Pancreas (tissue), 10 donors: ENCODE measurements at regions not wholly inside any gene's neighbourhood (a gene's known extent, or its start where the extent isn't known, plus 50 kb on each side); places are given as distances from the start of the nearest gene placed in this dataset.
A peak's percentile ranks its signal among the peaks of the same experiment; 100 is the strongest.

Experiments
- ATAC-seq, 4 donors: fragments of 200-7000 bp; cut with Tn5 transposase; one replicate each; pipeline versions ENCODE4 v1.8.0 to v1.9.1; 2020; ENCODE audit warnings: mild to moderate bottlenecking in 4 of 4, moderate library complexity in 4 of 4
- DNase-seq, 6 donors: peaks; one replicate each; pipeline ENCODE4 v3.0.0-alpha.2; 2020
- FAIRE-seq: peaks from 2 replicates; lab custom pipeline; 2012; peaks lifted over from hg19 to GRCh38; lab: Jason Lieb, UNC
- H3K27ac ChIP-seq, 4 donors: fragments of 200-600 bp; sonication (generic); 1 replicate in 3 of 4; 2 replicates in 1 of 4; pipeline versions ENCODE4 v1.5.0 to v1.8.0; 2020
- H3K27me3 ChIP-seq, 4 donors: fragments of 200-600 bp; one replicate each; pipeline ENCODE4 v1.8.0; 2021
- H3K36me3 ChIP-seq, 3 donors: fragments of 200-600 bp; sonication (generic) in 1 of 3; one replicate each; pipeline versions ENCODE4 v1.5.0 to v1.8.0; 2020 to 2021
- H3K4me1 ChIP-seq, 3 donors: fragments of 200-600 bp; one replicate each; pipeline ENCODE4 v1.8.0; 2021
- H3K4me3 ChIP-seq, 4 donors: fragments of 200-600 bp; sonication (generic) in 2 of 4; one replicate each; pipeline versions ENCODE4 v1.5.0 to v1.8.0; 2020 to 2021
- H3K9me3 ChIP-seq, 4 donors: fragments of 200-600 bp; one replicate each; pipeline ENCODE4 v1.8.0; 2021
- WGBS, 2 donors: extraction: QIAGEN DNeasy Blood & Tissue Kit; methylation state at CpG; one replicate each; pipeline ENCODE4 v1.1.7; 2013; 5-methylcytosine and 5-hydroxymethylcytosine counted together
- intact Hi-C, 3 donors: fragments of 100-400 bp; cut with DNase I; formaldehyde crosslinking; loops; one replicate each; pipeline versions ENCODE4 v1.11.1 to v1.14.2; 2022
- TF ChIP-seq, protein P1 (sequence below), 4 donors: fragments of 200-600 bp; sonication (generic) in 3 of 4; IDR thresholded peaks; one replicate each; pipeline versions ENCODE4 v1.5.0 to v1.8.0; 2021; ENCODE audit warnings: antibody characterized with exemption in 4 of 4
- donor health status: healthy with polysubstance abuse.
- donor health status: DM: no; HTN: no; CAD: no; lungs with moderate emphysema.
- donor health status: DM: no; HTN: no; CAD: no.
- donor health status: control.
- donor health status: control.
- donor health status: Bipolar disorder and iron deficiency.
- donor health status: DM: yes; HTN: yes; CAD: no.
- donor health status: DM: no; HTN: no; CAD: no.
- donor health status: DM: no; HTN: no; CAD: no.
- donor health status: DM: yes; HTN: yes; CAD: no.

- 82 to 91% methylated on average over 2 of the region's 2 CpGs for WGBS, 2 donors
- H3K27ac ChIP-seq, result no peak overlapping the region
- DNase-seq (no peak), FAIRE-seq (no peak), ATAC-seq (no peak)
- no peaks in the 10 kb centered on the region for H3K36me3 ChIP-seq
- intact Hi-C loops, result no loop called here
- H3K9me3 ChIP-seq, result no peaks in the 10 kb centered on the region
- H3K4me3 ChIP-seq, result no peak overlapping the region
- H3K27me3 ChIP-seq, result no peaks in the 10 kb centered on the region
- no peaks in the 10 kb centered on the region for H3K4me1 ChIP-seq
- TF ChIP-seq, protein P1, sequence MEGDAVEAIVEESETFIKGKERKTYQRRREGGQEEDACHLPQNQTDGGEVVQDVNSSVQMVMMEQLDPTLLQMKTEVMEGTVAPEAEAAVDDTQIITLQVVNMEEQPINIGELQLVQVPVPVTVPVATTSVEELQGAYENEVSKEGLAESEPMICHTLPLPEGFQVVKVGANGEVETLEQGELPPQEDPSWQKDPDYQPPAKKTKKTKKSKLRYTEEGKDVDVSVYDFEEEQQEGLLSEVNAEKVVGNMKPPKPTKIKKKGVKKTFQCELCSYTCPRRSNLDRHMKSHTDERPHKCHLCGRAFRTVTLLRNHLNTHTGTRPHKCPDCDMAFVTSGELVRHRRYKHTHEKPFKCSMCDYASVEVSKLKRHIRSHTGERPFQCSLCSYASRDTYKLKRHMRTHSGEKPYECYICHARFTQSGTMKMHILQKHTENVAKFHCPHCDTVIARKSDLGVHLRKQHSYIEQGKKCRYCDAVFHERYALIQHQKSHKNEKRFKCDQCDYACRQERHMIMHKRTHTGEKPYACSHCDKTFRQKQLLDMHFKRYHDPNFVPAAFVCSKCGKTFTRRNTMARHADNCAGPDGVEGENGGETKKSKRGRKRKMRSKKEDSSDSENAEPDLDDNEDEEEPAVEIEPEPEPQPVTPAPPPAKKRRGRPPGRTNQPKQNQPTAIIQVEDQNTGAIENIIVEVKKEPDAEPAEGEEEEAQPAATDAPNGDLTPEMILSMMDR (IDR thresholded peaks at IDR 0.05), result no peak
These were observed 337.5 kb downstream of the GRIA2 start for GRCh38 chr4:157558016-157558415.

- Histone ChIP-seq H3K36me3 (no peaks in the 10 kb centered on the region), H3K27me3 (no peaks in the 10 kb centered on the region), H3K27ac (no peak overlapping the region), H3K9me3 (no peaks in the 10 kb centered on the region), H3K4me3 (no peak overlapping the region), H3K4me1 (no peaks in the 10 kb centered on the region)
- WGBS, 2 donors, result 74 to 83% methylated on average over 5 of the region's 5 CpGs
- intact Hi-C loops, result no loop called here
- TF ChIP-seq, protein P1 (IDR thresholded peaks at IDR 0.05), result no peak
- DNase-seq, result no peak
- ATAC-seq, result no peak
- no peak for FAIRE-seq
These were observed 329.5 kb downstream of the GRIA2 start for GRCh38 chr4:157550028-157550427.

DNA sequence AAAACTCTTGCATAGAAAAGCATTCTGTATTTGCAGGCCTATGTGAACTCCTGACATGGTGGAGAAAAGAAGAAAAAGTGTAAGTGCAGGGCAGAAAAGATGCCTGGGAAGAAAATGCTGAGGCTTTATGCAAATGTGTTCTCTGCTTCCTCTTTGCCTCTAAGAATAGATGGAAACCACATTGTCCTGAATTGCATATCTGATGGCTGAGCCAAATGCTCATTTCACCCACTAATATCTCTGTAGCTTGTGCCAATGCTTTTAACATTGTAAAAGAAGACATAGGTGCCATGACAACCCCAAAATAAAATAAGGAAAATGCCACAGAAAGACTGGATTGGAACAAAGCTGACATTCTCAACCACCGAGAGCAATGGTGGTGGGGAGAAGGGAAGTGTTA is 307.4 kb downstream of the GRIA2 start:
- no peak for FAIRE-seq
- no peak for DNase-seq
- H3K4me1 ChIP-seq, result no peaks in the 10 kb centered on the region
- H3K4me3 ChIP-seq, result no peak overlapping the region
- H3K9me3 ChIP-seq, result no peaks in the 10 kb centered on the region
- ATAC-seq, result no peak
- no peaks in the 10 kb centered on the region for H3K36me3 ChIP-seq
- WGBS, 2 donors, result 94 to 100% methylated on average over 1 of the region's 1 CpG
- TF ChIP-seq, protein P1 (IDR thresholded peaks at IDR 0.05), result no peak
- intact Hi-C loops, result no loop called here
- H3K27me3 ChIP-seq, result no peaks in the 10 kb centered on the region
- H3K27ac ChIP-seq, result no peak overlapping the region

GRCh38 chr4:157521906-157522305 is 301.4 kb downstream of the GRIA2 start:
- no peaks in the 10 kb centered on the region for H3K27me3 ChIP-seq
- no peak overlapping the region for H3K27ac ChIP-seq
- intact Hi-C loops, result no loop called here
- WGBS, 2 donors, result 57 to 61% methylated on average over 2 of the region's 2 CpGs
- H3K9me3 ChIP-seq, result no peaks in the 10 kb centered on the region
- H3K36me3 ChIP-seq, result no peaks in the 10 kb centered on the region
- no peak overlapping the region for H3K4me3 ChIP-seq
- no peaks in the 10 kb centered on the region for H3K4me1 ChIP-seq
- FAIRE-seq (no peak), ATAC-seq (no peak), DNase-seq (no peak)
- TF ChIP-seq, protein P1 (IDR thresholded peaks at IDR 0.05), result no peak

GRCh38 chr4:157514711-157515110 is 294.2 kb downstream of the GRIA2 start:
- DNase-seq (no peak), FAIRE-seq (no peak), ATAC-seq (no peak)
- Histone ChIP-seq H3K36me3 (no peaks in the 10 kb centered on the region), H3K9me3 (no peaks in the 10 kb centered on the region), H3K4me1 (no peaks in the 10 kb centered on the region), H3K27me3 (no peaks in the 10 kb centered on the region), H3K27ac (no peak overlapping the region), H3K4me3 (no peak overlapping the region)
- intact Hi-C loops, result no loop called here
- WGBS, 2 donors, result 47 to 63% methylated on average over 3 of the region's 3 CpGs
- TF ChIP-seq, protein P1 (IDR thresholded peaks at IDR 0.05), result peak in 1 of 4 donors; percentile 11
